ENCODE measurements at regions not wholly inside any gene's neighbourhood (a gene's known extent, or its start where the extent isn't known, plus 50 kb on each side); places are given as distances from the start of the nearest gene placed in this dataset.

DNA sequence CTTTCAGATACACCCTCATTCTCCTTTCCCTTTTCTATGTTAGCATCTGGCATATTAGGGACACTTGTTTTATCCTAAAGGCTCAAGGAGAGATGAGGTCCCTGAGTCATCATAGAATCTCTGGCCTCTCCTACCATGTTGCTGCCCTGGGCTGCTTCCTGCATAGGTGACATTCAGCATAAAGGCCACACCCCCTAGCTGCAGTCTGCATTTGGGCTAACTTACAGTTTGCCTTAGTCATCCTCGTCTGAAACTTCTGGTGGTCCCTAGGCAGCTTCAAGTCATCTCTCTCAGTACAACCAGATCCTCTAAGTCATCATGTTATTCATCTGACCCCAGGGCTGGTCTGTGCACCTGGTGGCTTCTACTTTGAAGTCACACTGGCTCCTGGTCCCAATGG is 982.7 kb upstream of the NR2F2 start:
- H3K4me3 ChIP-seq (ENCODE audit: low read depth in 1 of 2, low read length in 2 of 2), result no peak overlapping the region
- no peaks in the 10 kb centered on the region for H3K79me2 ChIP-seq (ENCODE audit: insufficient read depth, low read length)
- no peak overlapping the region for H3K4me2 ChIP-seq (ENCODE audit: insufficient read depth, low read length)
- H4K20me1 ChIP-seq (ENCODE audit: insufficient read depth, low read length), result no peaks in the 10 kb centered on the region
- no peak for DNase-seq
- H3K27me3 ChIP-seq (ENCODE audit: insufficient read depth, low read length, poor library complexity), result no peaks in the 10 kb centered on the region
- H3K27ac ChIP-seq (ENCODE audit: low read length), result no peak overlapping the region
- ATAC-seq (ENCODE audit: insufficient read depth, low read depth), result no peak
- TF ChIP-seq EZH2 (IDR thresholded peaks at IDR 0.05; ENCODE audit: borderline replicate concordance, low read depth, low read length, severe bottlenecking), result no peak
- TF ChIP-seq, protein P1, sequence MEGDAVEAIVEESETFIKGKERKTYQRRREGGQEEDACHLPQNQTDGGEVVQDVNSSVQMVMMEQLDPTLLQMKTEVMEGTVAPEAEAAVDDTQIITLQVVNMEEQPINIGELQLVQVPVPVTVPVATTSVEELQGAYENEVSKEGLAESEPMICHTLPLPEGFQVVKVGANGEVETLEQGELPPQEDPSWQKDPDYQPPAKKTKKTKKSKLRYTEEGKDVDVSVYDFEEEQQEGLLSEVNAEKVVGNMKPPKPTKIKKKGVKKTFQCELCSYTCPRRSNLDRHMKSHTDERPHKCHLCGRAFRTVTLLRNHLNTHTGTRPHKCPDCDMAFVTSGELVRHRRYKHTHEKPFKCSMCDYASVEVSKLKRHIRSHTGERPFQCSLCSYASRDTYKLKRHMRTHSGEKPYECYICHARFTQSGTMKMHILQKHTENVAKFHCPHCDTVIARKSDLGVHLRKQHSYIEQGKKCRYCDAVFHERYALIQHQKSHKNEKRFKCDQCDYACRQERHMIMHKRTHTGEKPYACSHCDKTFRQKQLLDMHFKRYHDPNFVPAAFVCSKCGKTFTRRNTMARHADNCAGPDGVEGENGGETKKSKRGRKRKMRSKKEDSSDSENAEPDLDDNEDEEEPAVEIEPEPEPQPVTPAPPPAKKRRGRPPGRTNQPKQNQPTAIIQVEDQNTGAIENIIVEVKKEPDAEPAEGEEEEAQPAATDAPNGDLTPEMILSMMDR (IDR thresholded peaks at IDR 0.05; ENCODE audit: borderline replicate concordance, extremely low read depth, low read length, poor library complexity, severe bottlenecking), result no peak
- no peaks in the 10 kb centered on the region for H3K9me3 ChIP-seq (ENCODE audit: insufficient read depth, low read length, severe bottlenecking)
- no peaks in the 10 kb centered on the region for H3K36me3 ChIP-seq (ENCODE audit: insufficient read depth, low read length)
- H2AFZ ChIP-seq (ENCODE audit: low read depth, low read length), result no peak overlapping the region
- H3K9ac ChIP-seq (ENCODE audit: low read depth, low read length), result no peak overlapping the region
- H3K4me1 ChIP-seq (ENCODE audit: insufficient read depth, low read length), result no peaks in the 10 kb centered on the region

DNA sequence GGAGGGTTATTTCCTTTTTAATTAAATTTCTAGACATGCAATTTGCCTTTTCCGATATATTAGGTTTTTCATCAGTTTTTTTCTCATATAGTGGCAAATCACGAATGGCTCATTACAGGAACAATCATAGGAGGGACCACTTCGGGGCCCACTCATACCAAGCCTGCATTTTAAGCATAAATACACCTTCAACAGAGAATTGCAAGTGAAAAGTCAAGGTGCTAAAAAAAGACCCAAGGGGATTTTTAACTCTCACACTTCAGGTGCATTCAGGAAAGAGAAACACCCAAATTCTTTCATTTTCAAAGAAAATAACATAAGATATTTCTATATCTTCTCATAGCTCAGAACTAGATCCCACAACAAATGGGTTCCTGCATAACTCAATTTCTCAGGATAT is 979.6 kb upstream of the NR2F2 start:
- TF ChIP-seq, protein P1 (IDR thresholded peaks at IDR 0.05; ENCODE audit: borderline replicate concordance, extremely low read depth, low read length, poor library complexity, severe bottlenecking), result no peak
- no peak for TF ChIP-seq EZH2 (IDR thresholded peaks at IDR 0.05; ENCODE audit: borderline replicate concordance, low read depth, low read length, severe bottlenecking)
- H3K79me2 ChIP-seq (ENCODE audit: insufficient read depth, low read length), result no peaks in the 10 kb centered on the region
- H3K4me1 ChIP-seq (ENCODE audit: insufficient read depth, low read length), result no peaks in the 10 kb centered on the region
- ATAC-seq (ENCODE audit: insufficient read depth, low read depth), result no peak
- no peaks in the 10 kb centered on the region for H4K20me1 ChIP-seq (ENCODE audit: insufficient read depth, low read length)
- H3K9me3 ChIP-seq (ENCODE audit: insufficient read depth, low read length, severe bottlenecking), result no peaks in the 10 kb centered on the region
- H3K27me3 ChIP-seq (ENCODE audit: insufficient read depth, low read length, poor library complexity), result no peaks in the 10 kb centered on the region
- no peaks in the 10 kb centered on the region for H3K36me3 ChIP-seq (ENCODE audit: insufficient read depth, low read length)
- no peak overlapping the region for H3K4me3 ChIP-seq (ENCODE audit: low read depth in 1 of 2, low read length in 2 of 2)
- no peak overlapping the region for H2AFZ ChIP-seq (ENCODE audit: low read depth, low read length)
- no peak overlapping the region for H3K27ac ChIP-seq (ENCODE audit: low read length)
- no peak for DNase-seq
- H3K9ac ChIP-seq (ENCODE audit: low read depth, low read length), result no peak overlapping the region
- H3K4me2 ChIP-seq (ENCODE audit: insufficient read depth, low read length), result no peak overlapping the region

DNA sequence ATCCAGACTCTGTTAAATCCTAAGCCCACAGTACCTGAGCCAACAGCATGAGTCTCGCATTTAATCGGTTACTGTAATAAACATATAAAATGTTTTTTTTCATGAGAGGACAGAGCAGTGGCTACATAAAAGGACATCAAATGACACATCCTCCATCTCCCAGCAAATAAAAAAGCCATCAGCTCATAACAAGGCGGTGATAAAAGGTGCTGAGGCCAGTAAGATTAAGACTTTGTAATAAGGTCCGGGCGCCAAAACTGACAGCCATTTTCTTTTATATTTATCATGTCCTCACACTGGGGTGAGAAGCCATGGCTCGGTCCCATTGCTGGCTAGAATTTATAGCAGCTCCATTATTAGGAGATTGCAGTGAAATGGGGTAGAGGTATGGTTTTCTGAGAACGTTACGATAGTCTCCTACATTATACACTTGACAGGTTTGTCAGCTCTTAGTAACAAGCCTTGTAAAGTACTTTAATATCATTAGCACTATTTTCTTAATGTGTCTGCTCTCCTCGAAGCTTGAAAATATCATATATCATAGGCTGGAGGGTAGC is 977.8 kb upstream of the NR2F2 start:
- DNase-seq (no peak), ATAC-seq (ENCODE audit: insufficient read depth, low read depth) (no peak)
- Histone ChIP-seq H3K4me1 (ENCODE audit: insufficient read depth, low read length) (no peaks in the 10 kb centered on the region), H3K79me2 (ENCODE audit: insufficient read depth, low read length) (no peaks in the 10 kb centered on the region), H3K4me2 (ENCODE audit: insufficient read depth, low read length) (no peak overlapping the region), H2AFZ (ENCODE audit: low read depth, low read length) (no peak overlapping the region), H3K36me3 (ENCODE audit: insufficient read depth, low read length) (no peaks in the 10 kb centered on the region), H3K27me3 (ENCODE audit: insufficient read depth, low read length, poor library complexity) (no peaks in the 10 kb centered on the region), H3K9me3 (ENCODE audit: insufficient read depth, low read length, severe bottlenecking) (no peaks in the 10 kb centered on the region), H3K27ac (ENCODE audit: low read length) (no peak overlapping the region), H4K20me1 (ENCODE audit: insufficient read depth, low read length) (no peaks in the 10 kb centered on the region), H3K9ac (ENCODE audit: low read depth, low read length) (no peak overlapping the region), H3K4me3 (ENCODE audit: low read depth in 1 of 2, low read length in 2 of 2) (no peak overlapping the region)
- TF ChIP-seq, protein P1 (IDR thresholded peaks at IDR 0.05; ENCODE audit: borderline replicate concordance, extremely low read depth, low read length, poor library complexity, severe bottlenecking), result no peak
- TF ChIP-seq EZH2 (IDR thresholded peaks at IDR 0.05; ENCODE audit: borderline replicate concordance, low read depth, low read length, severe bottlenecking), result no peak

DNA sequence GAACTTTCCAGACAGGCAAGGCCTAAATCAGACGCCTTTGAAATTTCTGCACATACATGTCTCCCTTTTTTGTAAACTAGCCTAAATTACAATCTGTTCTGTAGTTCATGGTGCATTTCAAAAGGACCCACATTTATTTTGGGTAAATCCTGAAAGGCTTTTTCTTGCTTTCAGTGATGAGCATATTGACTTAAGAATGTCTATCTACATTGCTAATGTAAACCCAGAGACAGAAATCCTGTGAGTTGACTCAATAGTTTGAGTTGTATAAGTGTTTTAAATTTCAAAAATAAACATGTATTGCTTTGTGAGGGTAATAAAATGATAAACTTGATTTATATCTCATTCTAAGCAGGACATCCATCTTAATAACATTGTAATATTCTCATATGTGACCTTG is 977.0 kb upstream of the NR2F2 start:
- DNase-seq (no peak), ATAC-seq (ENCODE audit: insufficient read depth, low read depth) (no peak)
- Histone ChIP-seq H3K4me2 (ENCODE audit: insufficient read depth, low read length) (no peak overlapping the region), H3K79me2 (ENCODE audit: insufficient read depth, low read length) (no peaks in the 10 kb centered on the region), H2AFZ (ENCODE audit: low read depth, low read length) (no peak overlapping the region), H3K4me1 (ENCODE audit: insufficient read depth, low read length) (no peaks in the 10 kb centered on the region), H3K4me3 (ENCODE audit: low read depth in 1 of 2, low read length in 2 of 2) (no peak overlapping the region), H4K20me1 (ENCODE audit: insufficient read depth, low read length) (no peaks in the 10 kb centered on the region), H3K36me3 (ENCODE audit: insufficient read depth, low read length) (no peaks in the 10 kb centered on the region), H3K27ac (ENCODE audit: low read length) (no peak overlapping the region), H3K9ac (ENCODE audit: low read depth, low read length) (no peak overlapping the region), H3K9me3 (ENCODE audit: insufficient read depth, low read length, severe bottlenecking) (no peaks in the 10 kb centered on the region), H3K27me3 (ENCODE audit: insufficient read depth, low read length, poor library complexity) (no peaks in the 10 kb centered on the region)
- TF ChIP-seq, protein P1 (IDR thresholded peaks at IDR 0.05; ENCODE audit: borderline replicate concordance, extremely low read depth, low read length, poor library complexity, severe bottlenecking), result no peak
- no peak for TF ChIP-seq EZH2 (IDR thresholded peaks at IDR 0.05; ENCODE audit: borderline replicate concordance, low read depth, low read length, severe bottlenecking)
